GM21529 (cell line): ENCODE measurements at regions not wholly inside any gene's neighbourhood (a gene's known extent, or its start where the extent isn't known, plus 50 kb on each side); places are given as distances from the start of the nearest gene placed in this dataset.

Experiments
- ATAC-seq: cut with Tn5 transposase; IDR thresholded peaks from one replicate; pipeline ENCODE4 v1.9.1; 2021; ENCODE audit not compliant: unreplicated experiment

GRCh38 chrX:43493756-43494155, 162.3 kb upstream of the MAOA start:
- no peak for ATAC-seq

- ATAC-seq: no peak
Measured at GRCh38 chrX:43500246-43500645, 155.9 kb upstream of the MAOA start.

- ATAC-seq: no peak
Measured at GRCh38 chrX:43500996-43501694, 155.0 kb upstream of the MAOA start.

DNA sequence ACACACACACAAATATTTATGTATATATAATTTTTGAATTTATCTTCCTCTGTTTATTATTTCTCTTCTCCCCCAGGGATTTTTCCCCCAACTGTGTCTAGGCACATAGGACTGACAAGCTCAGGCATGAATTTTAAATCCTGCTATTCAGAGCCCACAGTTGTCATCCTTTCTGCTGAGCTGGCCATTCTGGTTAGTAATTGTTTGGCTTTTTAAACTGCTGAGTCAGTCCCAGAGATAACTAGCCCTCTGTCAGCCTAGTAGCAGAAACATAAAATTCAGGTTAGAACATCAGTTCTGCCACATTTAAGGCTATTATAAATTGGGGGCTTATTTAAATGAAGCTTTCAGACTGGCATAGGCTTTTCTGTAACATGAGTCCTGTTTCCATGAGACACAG, 151.7 kb upstream of the MAOA start:
- ATAC-seq: no peak

DNA sequence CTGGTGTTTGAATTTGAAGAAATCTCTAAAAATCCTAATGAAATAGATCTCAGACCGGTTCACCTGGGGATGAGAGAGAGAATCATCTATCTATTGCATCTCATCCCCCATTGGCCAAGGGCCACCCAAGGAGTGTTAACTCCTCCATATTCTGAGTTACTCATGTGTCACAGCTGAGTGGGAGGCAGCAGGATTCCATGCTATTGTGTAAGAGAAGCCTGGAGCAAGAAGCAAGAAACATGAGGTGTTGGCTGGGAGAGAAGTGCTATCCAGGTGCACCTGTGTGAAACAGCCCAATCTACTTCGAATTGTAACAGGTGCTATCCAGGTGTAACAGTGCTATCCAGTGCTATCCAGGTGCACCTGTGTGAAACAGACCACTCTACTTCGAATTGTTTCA, 150.3 kb upstream of the MAOA start:
- ATAC-seq: no peak

DNA sequence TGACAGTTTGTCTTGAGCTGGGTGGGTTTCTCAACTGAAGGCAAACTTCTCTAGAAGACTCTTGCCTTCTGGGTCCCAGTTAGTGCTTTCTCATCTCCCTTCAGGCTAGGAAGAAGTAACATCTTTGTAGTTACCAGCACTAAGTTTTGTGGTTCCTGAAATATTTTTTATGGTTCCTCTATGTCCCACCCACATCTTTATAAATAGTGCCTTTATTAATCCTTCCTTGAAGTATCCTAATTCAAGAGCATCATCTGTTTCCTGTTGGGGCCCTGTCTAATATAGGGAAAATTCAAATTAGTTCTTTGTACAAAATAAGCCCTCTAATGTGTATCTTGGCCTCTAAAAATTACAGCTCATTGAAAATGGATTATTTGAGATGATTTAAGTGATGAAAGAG, 147.4 kb upstream of the MAOA start:
- ATAC-seq: no peak

DNA sequence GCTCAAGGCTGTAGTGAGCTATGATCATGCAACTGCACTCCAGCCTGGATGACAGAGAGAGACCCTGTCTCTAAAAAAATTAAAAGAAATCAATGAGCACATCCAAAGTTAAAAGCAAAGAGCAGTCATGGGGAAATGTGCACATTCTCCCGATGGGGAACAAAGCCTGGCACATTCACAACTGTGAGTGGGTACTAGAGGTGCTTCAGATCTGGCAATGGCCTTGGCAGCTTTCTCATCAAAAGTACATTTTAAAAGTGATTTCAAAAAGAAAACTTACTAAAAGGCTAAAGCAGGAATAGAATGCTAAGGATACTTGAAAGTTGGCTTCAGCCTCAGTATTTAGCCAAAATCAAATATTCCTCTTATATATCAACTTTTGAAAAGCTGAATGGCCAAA, 145.9 kb upstream of the MAOA start:
- no peak for ATAC-seq

DNA sequence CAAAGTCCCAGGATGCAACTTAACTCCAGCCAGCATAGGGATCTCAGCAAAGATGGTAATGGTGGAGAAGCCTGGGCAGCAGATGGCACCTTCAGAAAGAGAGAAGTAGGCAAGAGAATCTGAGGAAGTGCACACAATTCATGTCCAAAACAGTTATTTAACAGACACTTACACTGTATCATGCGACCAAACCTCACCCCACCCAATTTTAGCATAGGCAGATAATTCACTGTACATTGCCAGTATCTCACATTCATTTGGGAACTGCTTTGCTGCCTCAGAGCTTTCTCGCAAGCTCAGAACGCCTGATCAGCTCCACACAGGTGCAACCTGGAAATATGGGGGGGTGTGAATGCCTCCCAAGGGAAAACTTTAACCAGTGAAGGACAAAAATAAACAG, 143.0 kb upstream of the MAOA start:
- no peak for ATAC-seq

DNA sequence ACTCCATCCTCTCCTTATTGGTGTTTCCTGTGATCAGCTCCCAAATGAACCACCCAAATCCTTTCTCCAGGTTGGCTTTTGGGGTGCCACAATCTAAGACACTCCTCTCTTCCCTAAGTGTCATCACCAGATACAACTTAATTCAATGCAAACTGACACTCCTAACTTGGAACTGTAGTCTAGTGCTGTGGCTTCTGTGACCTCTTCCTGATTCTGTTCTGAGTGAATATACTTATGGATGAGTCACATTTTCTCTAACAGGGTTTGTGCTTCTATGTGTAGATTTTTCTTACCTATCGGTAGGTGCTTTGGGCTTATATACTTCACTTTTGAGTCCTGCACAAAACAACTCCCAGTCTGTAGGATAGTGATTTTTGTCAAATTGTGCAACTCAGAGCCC, 141.3 kb upstream of the MAOA start:
- no peak for ATAC-seq

GRCh38 chrX:43522582-43522981, 133.5 kb upstream of the MAOA start:
- ATAC-seq: no peak

GRCh38 chrX:43525901-43526610, 130.0 kb upstream of the MAOA start:
- no peak for ATAC-seq

- ATAC-seq: no peak
Measured at GRCh38 chrX:43526878-43527277, 129.2 kb upstream of the MAOA start.

DNA sequence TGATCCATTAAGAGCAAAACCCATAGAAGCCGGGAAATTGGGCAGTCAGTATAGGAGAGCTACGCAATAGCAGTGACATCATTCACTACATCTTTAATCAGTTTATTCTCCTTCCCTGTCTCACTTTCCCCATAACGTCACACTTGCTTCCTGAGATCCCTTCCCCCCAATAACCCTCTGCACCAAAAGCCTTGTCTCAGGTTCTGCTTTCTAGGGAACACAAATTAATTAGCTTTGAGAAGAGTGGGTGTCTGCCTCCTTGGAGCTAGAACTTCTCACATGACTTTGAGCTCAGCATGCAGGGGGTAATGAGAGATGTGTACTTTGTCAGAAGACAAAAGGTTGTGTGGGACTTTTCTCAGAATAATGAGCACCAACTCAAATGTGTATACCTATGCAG, 128.3 kb upstream of the MAOA start:
- no peak for ATAC-seq

GRCh38 chrX:43530837-43531236, 125.3 kb upstream of the MAOA start:
- ATAC-seq: no peak

- no peak for ATAC-seq
Measured at GRCh38 chrX:43540318-43540717, 115.8 kb upstream of the MAOA start.

DNA sequence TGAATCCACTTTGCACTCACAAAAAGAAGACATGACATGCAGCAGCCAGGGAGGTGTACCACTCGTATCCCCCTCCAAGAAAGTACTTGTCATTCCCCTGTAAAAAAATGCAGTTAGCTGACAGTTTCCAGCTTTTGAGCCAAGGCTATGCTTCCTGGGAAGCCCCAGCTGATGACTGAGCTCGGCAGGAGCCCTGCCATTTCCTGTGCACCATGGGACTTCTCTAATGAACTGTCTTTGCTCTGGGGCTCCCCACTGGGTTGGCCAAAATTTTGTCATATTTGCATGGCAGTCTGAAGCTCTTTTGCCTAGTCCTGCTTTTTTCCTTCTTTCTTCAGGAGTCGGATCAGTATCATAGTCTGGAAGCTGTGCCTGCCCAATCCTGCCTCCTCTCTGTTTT, 104.5 kb upstream of the MAOA start:
- no peak for ATAC-seq

DNA sequence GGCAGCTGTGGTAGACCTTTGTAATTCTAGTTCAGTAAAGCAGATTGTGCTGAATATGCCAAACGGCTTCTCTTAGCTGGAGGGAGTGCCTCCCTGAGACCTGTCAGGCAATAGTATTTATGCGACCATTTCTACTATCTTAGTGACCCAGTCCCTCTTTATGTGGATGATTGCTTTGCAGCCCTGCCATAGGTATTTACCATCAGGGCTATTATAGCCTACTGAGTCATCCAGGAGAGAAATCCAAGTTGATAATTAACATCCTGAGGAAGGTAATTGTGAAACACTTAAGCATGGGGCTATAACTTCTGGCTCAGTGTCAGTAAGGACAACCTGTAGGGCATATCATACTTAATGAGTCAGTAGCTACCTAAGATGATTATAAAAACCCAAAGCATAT, 103.9 kb upstream of the MAOA start:
- ATAC-seq: no peak

DNA sequence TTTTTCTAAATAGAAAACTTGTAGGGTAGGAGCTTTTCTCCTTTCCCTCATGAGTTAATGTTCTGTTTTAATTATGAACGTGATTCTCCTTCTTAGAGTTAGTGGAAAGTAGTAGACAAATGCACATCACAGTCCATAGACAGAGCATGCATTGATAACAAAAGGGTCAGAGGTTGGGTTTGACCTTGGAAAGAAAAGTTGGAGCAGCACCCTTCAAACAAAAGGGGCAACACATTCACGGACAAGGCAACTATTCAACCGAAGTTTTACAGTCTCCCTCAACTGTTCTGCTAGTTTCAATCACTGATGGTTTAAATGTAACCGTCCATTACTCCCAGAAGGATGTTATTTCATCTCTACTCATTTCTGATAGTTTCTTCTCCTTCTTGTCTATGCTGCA, 103.4 kb upstream of the MAOA start:
- ATAC-seq: no peak

DNA sequence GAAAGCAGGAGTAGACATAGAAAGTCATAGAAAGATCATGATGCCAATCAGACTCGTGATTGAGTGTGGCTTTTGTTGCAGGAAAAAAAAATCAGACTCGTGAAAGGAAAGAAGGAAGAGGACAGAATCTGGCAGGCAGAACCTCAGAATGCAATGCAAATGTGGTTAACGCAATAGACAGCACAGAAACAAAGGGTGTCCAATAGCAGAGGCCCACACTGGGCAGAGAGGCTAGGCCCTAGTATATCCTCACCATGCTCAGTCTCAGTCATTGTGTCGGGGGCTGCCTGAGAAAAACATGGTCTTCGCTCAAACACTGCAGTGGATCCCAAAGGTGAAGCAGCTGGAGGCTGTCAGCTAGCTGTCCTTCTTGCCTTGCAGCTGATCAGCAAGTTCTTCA, 102.8 kb upstream of the MAOA start:
- no peak for ATAC-seq

- ATAC-seq: no peak
Measured at GRCh38 chrX:43556207-43556606, 99.9 kb upstream of the MAOA start.

GRCh38 chrX:43557792-43558191, 98.3 kb upstream of the MAOA start:
- no peak for ATAC-seq

DNA sequence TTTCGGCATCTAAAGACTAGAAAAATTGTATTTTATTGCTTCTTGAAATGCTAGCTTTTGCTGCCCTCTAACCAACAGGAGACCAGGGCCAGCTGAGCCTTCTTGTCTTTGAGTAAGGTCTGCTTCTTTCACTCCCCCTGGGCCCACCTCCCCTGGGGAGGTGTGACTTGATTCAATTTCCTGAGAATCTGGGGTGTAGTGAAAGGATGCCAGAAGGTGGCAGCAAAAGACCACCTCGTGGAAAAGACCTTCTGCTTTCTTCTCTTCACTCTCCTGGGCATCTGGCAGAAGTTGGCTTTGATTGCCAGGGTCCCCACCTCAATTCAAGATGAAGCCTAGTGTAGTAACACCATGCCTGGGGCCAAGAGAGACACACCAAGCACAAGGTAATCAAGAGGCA, 96.5 kb upstream of the MAOA start:
- ATAC-seq: no peak
